Endometrium (tissue), 2 donors: ENCODE measurements at regions not wholly inside any gene's neighbourhood (a gene's known extent, or its start where the extent isn't known, plus 50 kb on each side); places are given as distances from the start of the nearest gene placed in this dataset.
"Not testable (repeated sequence)": the region's sequence is repeated elsewhere in the genome, so short reads cannot be mapped to it uniquely, and the experiment has no call there.

Experiments used
- FAIRE-seq: peaks from 2 replicates; lab custom pipeline; 2012; peaks lifted over from hg19 to GRCh38; lab: Jason Lieb, UNC
- donor health status: control.
- donor health status: control.

DNA sequence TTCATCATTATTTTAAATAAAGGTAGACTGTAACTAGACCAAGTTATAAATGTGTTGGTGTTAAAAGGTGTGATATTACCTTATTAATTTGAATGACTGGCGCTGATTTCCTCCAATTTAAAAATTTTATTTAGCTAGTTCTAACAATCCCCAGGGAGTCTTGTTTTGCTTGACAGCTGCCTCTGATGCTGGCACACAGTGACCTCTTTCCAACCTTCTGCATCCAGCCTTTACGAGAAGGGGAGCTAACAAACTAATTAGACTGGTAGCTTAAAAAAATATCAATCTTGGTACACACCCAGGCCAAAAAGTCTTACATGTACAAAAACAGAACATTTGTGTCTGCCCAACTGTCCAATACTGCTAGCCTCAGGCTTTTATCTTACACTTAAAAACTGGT, 51.8 kb upstream of the ENPEP start:
- no peak for FAIRE-seq

DNA sequence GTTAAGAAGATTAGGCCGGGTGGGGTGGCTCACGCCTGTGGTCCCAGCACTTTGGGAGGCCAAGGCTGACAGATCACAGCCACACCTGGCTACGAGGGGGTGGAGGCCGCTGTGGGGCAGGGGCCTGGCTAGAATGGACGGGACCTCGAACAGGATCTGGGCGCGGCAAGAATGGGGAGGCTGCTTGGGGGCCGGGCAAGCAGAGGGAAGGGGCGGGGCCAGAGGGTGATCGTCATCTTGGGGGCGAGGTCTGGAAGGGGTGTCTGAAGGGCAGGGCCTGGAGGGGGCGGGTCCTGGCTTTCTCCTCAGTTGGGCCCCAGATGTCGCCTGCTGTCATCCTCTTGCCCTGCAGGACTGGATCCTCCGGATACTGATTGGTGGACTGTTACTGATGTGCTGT, 57.3 kb upstream of the ENPEP start:
- FAIRE-seq: no peak

DNA sequence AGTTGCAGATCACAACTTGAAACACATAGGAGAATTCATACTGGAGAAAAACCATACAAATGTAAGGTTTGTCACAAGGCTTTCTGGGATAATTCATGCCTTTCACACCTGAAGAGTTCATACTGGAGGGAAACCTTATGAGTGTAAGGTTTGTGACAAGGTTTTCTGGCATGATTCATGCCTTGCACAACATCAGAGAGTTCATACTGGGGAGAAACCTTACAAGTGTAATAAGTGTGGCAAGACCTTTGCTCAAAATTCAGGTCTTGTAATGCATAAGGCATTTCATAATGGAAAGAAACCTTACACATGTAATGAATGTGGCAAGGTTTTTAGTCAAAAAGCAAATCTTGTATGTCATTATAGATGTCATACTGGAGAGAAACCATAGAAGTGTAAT, 58.8 kb upstream of the ENPEP start:
- FAIRE-seq: no peak

DNA sequence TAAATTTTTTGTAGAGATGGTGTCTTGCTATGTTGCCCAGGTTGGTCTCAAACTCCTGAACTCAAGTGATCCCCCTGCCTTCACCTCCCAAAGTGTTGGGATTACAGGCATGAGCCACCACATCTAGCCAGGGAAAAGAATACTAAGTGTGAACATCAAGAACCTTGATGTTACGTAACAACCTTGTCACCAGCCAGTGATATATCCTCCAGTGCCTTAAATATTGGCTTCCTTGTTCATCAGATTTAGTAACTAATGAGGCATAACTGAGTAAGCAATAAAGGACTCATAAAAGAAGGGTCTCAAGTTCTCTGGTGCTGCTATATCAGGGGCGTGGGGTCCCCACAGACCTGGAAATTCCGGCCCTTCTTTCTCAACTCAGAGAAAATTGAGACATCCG, 60.5 kb upstream of the ENPEP start:
- FAIRE-seq: no peak

DNA sequence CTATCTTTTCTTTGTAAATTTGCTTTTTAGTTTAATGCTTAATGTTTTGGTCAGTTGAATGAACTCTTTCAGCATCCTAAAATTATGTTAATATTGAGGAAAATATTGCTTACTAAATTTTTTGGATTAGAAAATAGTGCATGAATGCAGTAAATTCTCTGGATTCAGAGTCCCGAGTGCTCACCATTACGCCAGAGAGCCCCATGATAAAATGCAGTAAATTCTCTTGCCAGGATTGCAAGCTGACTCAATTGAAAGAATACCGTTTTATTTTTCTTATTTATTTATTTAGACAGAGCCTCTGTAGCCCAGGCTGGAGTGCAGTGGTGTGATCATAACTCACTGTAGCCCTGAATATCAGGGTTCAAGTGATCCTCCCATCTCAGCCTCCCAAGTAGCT, 60.9 kb upstream of the ENPEP start:
- no peak for FAIRE-seq

DNA sequence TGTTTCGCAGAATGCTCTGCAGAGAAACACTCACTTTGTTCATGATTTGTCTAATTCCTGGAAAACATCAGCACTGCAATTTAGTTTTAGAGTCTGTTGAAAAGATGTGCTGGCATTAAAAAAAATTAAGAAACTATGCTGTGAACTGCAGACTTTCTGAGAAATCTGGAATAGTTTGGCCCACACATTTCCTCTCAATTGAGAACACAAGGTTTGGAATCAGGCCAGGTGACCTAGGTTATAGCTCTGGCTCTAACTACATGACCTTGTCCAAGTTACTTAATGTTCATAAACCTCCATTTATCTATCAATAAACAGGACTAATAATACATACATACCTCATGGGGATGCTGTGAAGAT, 61.4 kb upstream of the ENPEP start:
- peak; percentile 89 for FAIRE-seq

DNA sequence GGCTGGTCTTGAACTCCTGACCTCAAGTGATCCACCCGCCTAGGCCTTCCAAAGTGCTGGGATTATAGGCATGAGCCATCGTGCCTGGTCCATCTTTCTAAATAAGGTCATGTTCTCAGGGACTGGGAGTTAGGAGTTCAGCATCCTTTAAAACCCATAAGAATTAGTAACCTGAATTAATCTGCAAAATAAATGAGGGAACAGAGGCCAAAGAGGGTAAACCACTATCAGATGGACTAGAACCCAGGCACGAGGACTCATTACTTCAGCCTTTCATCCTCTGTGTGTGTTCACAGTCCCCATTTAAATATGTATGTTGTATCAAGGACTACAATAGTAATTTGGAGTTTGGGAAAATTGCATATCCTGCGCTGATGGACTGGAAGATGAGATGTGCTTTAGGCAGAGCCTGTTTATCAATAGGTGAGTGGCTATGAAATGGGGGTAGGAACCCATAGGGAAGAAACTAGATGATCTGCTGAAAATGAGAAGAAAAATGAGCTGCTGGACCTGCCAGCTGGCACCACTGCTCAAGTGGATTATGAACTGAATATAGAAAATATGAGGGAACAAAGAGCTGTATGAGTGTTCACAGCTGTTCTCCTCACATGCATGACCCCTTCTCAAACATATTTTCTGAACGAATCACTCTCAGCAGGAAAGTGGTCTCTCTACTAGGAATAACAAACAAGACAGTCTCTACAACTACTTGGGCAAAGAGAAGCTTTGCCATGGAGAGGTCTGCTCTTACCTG, 62.0 kb upstream of the ENPEP start:
- FAIRE-seq: not testable (repeated sequence)

DNA sequence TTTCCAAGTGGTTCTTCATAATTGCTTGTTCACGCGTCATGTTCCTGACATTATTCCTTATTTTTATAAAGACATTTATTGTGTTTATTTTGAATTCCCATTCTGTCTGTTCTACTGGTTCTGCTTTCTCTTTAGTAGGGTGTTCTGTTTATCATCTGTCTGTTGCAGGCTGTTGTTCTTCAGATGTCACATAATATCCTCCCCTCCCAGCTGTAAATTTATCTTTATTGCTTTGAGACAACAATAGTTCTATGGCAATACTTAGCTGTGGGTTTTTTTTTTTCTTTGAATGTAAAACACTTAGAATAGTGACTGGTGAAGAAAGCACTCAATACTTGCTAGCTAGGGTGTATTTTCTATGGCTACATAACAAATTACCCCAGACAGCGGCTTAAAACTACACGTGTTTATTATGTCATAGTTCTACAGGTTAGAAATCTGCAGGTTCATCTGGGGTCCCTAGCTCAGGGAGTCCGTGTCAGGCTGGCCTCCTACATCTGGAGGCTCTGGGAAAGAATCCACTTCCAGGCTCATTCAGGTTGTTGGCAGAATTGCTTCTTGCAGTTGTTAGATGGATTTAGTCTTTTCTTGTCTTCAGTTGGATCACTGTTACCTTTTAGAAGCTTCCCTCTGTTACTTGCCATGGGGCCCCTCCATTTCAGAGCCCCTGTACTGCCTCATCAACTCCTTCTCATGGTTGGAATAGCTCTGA, 63.4 kb upstream of the ENPEP start:
- FAIRE-seq: peak; percentile 99

DNA sequence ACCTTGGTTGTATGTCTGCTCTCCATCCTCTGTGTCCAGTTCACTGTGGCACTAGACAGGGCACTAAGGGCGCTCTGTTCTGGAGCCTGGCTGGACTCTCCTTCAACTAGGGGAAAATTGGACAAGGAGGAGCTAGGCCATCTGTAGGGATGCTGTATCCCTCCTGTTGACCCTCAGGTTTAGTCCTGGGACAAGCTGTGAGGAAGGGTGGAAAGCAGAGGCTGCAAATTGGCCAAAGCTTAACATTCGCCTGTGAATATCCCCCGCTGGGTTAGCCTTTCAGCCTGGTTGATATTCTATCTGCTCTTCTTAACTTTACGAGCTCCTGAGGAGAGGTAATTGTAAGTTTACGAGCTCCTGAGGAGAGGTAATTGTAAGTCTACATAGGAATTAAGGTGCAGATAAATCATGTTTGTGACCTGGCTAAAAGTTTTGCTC, 64.4 kb upstream of the ENPEP start:
- no peak for FAIRE-seq

DNA sequence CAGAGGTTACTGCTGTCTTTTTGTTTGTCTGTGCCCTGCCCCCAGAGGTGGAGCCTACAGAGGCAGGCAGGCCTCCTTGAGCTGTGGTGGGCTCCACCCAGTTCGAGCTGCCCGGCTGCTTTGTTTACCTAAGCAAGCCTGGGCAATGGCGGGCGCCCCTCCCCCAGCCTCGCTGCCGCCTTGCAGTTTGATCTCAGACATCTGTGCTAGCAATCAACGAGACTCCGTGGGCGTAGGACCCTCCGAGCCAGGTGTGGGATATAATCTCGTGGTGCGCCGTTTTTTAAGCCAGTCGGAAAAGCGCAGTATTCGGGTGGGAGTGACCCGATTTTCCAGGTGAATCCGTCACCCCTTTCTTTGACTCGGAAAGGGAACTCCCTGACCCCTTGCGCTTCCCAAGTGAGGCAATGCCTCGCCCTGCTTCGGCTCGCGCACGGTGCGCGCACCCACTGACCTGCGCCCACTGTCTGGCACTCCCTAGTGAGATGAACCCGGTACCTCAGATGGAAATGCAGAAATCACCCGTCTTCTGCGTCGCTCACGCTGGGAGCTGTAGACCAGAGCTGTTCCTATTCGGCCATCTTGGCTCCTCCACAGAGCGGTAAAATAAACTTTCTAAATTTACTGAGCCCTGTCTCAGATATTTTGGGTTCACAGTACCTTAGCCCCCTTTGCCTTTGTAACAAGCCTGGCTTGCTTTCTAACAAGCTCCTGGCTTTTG, 64.9 kb upstream of the ENPEP start:
- FAIRE-seq: not testable (repeated sequence)

DNA sequence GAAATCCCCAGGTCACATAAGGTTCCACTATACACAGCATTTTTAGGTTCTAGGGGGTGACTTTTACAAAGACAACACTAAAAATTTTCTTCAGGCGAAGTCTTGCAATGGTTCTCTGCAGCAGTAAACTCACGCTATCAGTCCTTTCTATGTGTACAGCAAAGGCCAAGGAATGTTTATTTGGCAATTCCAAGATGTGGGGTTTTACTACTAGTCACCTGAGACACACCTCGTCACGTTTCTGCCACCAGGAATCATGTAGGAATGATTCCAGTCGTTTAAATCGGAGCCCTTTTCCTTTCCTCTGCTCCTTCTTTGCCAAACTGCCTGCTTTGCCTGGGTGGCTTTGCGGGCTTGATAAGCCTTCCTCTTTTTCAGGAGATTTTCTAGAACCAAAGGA, 75.9 kb upstream of the ENPEP start:
- FAIRE-seq: no peak

DNA sequence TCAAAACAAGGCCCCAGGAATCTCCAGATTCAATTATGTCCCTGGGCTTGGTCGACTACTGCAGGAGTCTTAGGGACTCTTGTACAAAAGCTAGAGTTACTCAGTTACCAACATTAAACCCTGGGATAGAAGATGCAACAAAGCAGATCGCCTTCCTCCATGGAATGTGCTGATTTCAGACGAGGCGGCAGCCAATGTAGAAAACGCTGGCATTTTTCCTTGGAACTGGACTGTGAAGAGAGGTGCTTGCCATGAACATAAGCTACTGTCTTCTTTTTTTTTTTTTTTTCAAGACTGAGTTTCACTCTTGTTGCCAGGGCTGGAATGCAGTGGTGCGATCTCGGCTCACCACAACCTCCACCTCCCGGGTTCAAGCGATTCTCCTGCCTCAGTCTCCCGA, 76.9 kb upstream of the ENPEP start:
- FAIRE-seq: not testable (repeated sequence)

DNA sequence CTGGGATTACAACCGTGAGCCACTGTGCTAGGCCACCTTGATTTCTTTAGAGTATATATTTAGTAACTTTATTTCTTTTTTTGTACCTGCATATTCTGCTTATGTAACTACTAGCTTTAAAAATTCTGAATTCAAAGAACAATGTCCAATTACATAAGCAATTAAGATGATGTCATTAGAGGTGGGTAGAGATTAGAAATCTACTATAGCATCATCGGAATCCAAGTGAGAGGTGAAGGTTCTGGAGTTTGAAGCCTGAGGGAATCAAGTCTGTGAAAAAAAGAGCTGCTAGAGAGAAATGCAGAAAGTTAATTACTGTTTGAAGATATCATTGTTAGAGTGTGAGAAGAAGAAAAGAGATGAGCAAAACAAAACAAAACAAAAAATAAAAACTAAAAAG, 79.0 kb upstream of the ENPEP start:
- FAIRE-seq: no peak

DNA sequence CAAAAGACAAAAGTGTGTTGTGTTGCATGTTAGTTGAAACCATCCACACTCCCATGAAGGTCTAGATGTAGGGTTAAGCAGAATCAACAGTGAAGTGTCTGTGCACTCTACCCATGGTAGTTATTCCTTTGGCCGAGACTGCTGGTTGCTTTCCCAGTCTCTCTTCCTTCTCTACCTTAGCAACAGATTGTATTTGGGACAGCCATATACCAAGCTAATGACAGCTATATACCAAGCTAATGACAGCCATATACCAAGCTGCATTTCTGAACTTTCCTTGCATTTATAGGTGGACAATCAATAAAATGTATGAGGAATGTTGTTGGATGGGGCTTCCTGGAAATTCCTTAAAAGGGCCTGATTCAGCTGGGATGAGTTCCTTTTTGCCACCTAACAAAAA, 80.5 kb upstream of the ENPEP start:
- FAIRE-seq: no peak

DNA sequence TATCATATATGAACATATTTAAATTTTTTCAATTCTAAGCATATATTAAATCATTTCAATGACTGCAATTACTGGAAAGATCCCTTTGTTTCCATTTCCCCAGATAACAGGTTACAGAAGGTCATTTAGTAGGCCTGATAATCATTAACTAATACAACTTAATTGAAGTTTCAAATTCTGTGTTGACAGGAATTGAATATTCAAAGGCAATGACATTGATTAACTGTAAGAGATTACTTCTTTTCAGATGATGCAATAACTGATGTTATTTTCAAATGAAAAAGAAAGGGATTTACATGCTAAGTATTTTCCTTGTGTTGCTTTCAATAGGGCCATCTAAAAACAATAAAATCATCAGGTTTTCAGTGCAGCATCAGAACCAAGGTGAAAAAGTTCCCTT, 81.1 kb upstream of the ENPEP start:
- FAIRE-seq: no peak

DNA sequence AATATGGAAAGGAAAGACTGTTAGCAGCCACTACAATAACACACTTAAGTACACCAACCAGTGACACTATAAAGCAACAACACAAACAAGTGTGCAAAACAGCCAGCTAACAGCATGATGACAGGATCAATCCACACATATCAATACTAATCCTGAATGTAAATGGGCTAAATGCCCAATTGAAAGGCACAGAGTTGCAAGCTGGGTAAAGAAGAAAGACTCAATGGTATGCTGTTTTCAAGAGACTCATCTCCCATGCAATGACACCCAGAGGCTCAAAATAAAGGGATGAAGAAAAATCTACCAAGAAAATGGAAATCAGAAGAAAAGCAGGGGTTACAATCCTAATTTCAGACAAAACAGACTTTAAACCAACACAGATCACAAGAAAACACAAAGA, 94.2 kb upstream of the ENPEP start:
- FAIRE-seq: no peak

DNA sequence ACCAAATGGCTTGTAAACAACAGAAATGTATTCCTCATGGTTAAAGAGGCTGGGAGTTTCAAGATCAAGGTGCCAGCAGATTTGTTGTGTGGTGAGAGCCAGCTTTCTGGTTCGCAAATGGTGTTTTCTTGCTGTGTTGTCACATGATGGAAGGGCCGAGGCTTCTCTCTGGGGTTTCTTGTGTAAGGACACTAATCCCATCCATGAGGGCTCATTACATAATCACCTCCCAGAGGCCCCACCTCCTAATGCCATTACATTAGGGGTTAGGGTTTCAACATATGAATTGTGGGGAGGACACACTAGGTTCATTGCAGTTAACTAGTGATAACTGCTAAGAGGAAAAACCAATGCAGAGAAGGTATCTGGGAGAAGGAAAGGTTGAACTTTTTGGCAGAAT, 103.5 kb upstream of the ENPEP start:
- no peak for FAIRE-seq

DNA sequence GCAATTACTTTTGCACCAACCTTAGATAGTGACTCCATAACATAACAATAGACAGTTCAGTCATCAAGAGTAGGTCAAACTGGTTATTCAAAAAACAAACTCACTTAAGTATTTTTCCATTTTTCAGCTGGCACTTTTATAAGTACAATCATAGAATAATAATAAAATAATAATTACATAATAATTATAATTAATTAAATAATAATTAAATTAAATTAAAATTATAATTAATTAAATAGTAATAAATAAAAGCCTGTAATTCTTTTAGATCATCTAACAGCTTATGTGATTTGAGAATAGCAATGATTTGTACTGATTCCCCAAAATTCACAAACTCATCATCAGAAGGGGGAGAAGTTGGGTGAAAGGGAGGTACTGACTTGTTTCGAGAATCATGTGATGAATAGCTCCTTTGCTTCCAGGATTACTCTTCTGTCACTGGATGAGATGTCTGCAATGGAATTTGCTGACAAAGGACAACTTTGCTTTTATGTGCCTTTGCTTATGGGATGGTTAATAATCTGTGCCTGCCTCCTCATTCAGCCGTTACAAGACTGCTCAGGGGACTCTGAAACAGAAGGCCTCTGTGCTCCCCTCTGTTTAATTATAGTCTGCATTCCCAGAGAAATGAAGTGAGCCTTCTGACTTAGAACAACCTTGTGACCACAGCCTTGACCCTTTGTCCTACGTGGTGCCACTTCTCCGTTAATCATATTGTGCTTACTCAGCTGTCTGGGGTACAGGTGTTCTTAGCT, 104.8 kb upstream of the ENPEP start:
- FAIRE-seq: no peak

DNA sequence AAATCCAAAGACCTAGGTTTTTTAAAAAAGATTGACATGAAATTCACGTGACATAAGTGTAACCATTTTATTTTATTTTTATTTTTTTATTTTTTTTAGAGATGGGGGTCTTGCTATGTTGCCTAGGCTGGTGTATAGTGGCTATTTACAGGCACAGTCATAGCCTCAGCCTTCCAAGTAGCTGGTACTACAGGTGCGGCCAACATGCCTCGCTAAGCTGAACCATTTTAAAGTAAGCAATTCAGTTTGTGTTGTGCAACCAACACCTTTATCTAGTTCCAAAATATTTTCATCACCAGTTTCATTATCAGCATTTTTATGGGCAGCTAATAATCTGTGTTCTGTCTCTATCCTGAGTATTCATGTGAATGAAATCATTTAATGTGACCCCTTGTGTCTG, 107.5 kb upstream of the ENPEP start:
- no peak for FAIRE-seq

DNA sequence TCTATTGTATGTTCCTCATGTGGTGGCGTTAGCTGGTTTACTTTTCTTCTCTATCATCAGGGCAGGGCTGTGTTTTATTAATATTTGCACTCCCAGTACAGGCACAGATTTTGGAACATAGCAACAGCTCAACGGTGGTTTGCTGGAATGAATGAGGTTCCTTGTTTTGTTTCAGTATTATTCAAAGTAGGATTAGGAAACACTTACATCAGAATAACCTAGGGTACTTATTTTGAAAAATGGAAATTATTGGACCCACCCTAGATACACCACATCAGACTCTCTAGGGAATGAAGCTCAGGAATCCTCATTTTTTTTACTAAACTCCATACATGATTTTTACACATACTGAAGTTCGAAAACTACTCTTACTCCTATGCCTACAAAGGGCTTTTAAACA, 108.8 kb upstream of the ENPEP start:
- no peak for FAIRE-seq

DNA sequence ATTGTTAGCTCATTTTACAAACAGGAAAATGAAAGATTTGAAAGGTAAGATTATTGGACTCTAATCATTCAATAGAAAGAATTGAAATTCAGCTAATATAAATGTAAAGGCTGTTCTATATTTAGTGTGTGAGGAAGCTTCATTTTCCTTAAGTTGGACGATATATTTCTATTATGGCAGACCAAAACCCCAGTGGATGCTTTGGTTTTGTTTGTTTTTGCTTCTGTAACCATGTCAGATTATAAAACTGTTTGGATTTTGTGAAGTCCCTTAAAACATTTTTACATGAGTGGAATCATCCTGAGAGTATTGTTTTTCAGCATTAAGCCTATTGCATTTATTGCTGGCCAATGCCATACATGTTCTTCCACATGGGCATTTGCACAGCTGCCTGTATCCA, 110.2 kb upstream of the ENPEP start:
- FAIRE-seq: no peak

DNA sequence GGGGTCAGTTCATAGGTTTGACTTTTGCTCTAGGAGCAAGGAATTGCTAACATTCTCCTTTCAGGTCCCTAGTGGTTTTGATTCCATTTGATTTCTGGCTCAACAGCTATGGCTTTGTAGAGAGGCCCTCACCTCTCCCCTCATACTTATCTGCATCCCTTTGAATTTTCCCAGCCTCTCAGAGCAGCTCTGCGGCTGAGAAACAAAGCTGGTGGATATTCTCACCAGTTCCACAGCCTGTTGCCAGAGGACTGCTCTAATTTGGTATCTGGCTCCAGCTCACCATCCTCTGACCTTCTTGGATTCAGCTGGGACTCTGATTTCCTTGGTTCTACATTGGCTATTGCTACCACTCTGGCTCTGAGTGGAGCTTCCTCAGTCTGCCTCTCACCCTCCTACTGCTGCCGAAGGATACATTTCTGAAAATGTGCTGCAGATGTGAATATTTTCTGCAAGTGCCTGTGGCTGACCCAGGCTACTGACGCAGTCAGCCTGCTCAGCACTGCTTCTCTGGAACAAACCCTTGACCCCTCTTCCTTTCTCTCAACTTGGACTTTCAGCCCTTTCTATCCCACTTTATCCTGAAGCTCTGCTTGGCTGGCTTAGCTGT, 110.9 kb upstream of the ENPEP start:
- FAIRE-seq: no peak
